GM10248 (cell line): ENCODE measurements at regions not wholly inside any gene's neighbourhood (a gene's known extent, or its start where the extent isn't known, plus 50 kb on each side); places are given as distances from the start of the nearest gene placed in this dataset.

Experiments used
- CTCF ChIA-PET: fragments of 300-600 bp; sonication (Branson Sonifier 250); formaldehyde crosslinking; extraction: SDS; loops from one replicate; lab custom pipeline; 2021; ENCODE audit warnings: antibody characterized with exemption; lab: Yijun Ruan, JAX
- POLR2A ChIA-PET: fragments of 350-650 bp; sonication (Branson Sonifier 250); formaldehyde crosslinking; extraction: SDS; loops from one replicate; lab custom pipeline; 2020; ENCODE audit warnings: antibody characterized with exemption; lab: Yijun Ruan, JAX
- DNase-seq: peaks from one replicate; pipeline ENCODE4 v3.0.0; 2012; ENCODE audit errors: extremely low spot score
- TF ChIP-seq, protein P1 (sequence below): IDR thresholded peaks from 2 replicates; pipeline ENCODE4 v1.5.1; 2012; ENCODE audit warnings: mild to moderate bottlenecking, low read depth; ENCODE audit errors: extremely low read depth, missing control alignments, control extremely low read depth

DNA sequence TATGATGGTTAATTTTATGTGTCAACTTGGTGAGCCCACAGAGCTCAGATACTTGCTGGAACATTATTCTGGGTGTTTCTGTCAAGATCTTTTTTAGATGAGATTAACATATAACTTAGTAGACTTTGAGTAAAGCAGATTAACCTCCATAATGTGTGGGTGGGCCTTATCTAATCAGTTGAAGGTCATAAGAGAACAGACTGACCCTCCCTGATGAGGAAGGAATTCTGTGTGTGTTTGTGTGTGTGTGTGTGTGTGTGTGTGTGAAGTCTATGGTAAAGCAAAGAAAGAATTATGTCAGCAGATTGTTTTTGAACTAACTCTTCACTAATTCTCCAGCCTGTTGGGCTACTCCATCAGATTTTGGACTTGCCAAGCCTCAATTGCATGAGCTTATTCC lies 232.2 kb upstream of the MEX3C start:
- TF ChIP-seq, protein P1, sequence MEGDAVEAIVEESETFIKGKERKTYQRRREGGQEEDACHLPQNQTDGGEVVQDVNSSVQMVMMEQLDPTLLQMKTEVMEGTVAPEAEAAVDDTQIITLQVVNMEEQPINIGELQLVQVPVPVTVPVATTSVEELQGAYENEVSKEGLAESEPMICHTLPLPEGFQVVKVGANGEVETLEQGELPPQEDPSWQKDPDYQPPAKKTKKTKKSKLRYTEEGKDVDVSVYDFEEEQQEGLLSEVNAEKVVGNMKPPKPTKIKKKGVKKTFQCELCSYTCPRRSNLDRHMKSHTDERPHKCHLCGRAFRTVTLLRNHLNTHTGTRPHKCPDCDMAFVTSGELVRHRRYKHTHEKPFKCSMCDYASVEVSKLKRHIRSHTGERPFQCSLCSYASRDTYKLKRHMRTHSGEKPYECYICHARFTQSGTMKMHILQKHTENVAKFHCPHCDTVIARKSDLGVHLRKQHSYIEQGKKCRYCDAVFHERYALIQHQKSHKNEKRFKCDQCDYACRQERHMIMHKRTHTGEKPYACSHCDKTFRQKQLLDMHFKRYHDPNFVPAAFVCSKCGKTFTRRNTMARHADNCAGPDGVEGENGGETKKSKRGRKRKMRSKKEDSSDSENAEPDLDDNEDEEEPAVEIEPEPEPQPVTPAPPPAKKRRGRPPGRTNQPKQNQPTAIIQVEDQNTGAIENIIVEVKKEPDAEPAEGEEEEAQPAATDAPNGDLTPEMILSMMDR: no peak
- POLR2A ChIA-PET: no interaction called here
- CTCF ChIA-PET: no interaction called here
- no peak for DNase-seq

DNA sequence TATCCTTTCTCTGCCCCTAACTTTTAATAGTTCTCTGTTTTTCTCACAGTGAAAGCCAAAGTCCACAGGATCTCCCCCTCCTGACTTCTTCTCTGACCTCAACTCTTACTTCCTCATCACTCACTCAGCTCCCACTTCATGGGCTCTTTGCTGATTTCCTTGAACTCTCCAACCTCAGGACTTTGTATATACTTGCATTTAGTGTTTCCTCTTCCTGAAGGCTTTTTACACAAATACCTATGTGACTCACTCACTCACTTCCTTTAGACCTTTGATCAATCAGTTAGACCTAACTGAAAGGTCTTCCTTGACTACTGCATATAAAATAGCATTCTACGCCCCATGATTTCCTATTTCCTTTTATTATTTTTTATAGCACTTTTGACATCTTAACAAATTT lies 233.1 kb upstream of the MEX3C start:
- TF ChIP-seq, protein P1: no peak
- ChIA-PET POLR2A (no interaction called here), CTCF (no interaction called here)
- DNase-seq: no peak

DNA sequence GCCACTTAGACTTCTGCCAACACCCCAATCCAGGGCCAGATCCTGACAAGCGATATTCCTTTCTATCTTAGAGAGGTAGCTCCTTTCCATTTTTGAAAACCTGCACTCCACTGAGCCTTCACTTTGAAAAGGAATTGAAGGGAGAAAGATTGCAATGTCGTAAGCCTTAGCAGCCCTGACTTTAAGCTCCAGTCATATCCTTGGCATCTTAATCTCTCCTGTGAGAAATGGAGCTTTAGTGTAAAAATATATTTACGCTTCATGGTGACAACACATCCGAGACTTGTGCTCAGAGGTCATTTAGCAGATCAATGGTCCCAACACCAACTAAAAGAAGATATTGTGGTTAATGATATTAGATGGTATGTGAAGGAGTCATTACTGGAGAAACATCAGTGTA lies 235.8 kb upstream of the MEX3C start:
- no peak for DNase-seq
- TF ChIP-seq, protein P1: no peak
- ChIA-PET CTCF (interaction anchor here (0.7 to 1.2 kb wide), 2 partner anchors 9 to 27 kb away, joined by 3 to 4 read pairs; no protein-coding TSS in a partner anchor), POLR2A (no interaction called here)

DNA sequence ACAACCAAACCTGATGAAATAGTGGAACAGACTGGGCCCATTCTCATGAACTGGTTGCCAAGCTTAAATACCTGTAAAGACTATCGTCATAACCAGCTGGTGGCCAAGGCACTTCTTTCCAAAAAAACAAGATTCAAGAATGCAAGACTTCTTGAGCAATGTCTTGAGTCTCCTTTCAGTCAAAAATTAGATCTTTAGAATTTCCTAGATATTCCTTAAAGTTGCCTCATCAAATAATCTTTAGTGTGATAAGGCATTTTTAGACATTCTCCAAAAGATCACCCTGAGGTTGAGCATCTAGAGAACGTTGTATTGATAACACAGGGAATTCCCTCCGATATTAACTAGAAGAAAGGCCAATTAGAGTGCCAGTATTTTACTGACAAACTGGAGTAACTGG lies 236.4 kb upstream of the MEX3C start:
- ChIA-PET CTCF (interaction anchor here (1.2 kb wide), 1 partner anchor 8 kb away, joined by 4 read pairs; no protein-coding TSS in a partner anchor), POLR2A (no interaction called here)
- no peak for DNase-seq
- TF ChIP-seq, protein P1: no peak

DNA sequence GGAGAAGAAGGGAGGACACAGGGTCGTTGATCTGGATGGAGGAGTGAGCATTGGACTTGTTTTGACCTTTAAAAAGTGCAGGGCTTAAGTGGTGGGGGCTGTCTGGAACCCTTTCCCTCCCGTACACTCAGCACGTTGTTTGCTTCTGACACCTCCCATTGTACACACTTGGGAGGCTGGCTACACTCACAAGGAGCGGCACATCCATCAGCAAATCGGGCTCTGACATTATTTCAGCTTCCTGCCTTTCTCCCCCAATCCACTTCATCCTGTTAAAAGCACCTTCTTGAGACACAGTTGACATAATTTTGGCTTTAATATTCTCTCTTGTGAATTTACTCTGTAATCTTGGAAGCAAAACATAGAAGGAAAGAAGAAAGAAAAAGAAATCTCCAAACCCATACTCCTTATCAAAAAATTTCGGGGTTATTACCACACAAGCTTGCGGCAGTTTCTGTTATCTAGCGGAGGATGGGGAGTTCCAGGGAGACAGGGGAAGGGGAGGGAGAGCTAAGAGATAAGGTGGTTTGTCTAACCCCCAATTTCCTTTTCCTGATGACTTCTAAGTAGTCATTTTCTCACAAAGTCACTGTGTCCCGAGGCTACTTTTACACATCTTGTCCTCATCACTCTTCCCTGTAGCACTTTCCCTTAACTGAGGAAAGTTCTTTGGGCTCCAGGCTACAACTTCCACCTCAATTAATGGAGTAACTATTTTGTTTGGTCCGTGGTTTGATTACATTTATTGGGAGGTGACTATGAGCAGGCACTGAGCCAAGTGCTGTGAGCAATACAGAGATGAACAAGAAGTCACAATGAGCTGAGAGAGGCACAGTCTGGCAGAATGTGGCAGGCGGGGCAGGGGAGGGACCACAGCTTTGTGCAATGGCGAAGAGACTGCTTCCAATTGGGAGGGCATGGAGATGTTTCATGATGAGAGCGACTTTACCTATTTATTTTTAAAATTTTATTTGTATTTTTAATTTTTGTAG lies 240.1 kb upstream of the MEX3C start:
- POLR2A ChIA-PET: no interaction called here
- DNase-seq: no peak
- TF ChIP-seq, protein P1: no peak
- CTCF ChIA-PET: no interaction called here

DNA sequence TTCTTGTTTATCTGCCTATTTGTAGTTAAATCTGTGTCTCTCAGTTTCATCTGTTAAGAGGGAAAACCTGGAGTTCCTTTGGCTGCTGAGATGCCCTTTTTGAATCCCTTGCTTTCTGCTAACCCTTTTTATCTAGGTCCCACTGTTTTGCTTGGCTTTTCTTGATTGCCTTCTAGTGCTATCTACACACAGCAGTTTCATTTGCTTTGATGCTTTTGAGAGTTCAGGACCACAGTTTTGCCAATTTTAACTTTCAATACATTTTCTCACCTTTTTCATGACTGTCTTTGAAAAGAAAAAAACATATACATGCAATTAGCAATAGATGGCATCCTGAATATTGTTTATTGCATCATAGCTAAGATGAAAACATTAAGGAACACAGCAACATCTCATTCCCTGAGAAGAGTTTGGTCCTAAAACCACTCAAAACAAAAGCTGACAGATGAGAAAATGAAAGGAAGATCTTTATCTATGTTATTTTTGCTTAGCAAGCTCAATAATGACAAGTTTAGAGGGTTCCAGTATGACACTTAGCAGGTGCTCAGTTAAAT lies 241.4 kb upstream of the MEX3C start:
- TF ChIP-seq, protein P1: no peak
- CTCF ChIA-PET: no interaction called here
- no peak for DNase-seq
- POLR2A ChIA-PET: no interaction called here
